ENCODE measurements at regions not wholly inside any gene's neighbourhood (a gene's known extent, or its start where the extent isn't known, plus 50 kb on each side); places are given as distances from the start of the nearest gene placed in this dataset.

DNA sequence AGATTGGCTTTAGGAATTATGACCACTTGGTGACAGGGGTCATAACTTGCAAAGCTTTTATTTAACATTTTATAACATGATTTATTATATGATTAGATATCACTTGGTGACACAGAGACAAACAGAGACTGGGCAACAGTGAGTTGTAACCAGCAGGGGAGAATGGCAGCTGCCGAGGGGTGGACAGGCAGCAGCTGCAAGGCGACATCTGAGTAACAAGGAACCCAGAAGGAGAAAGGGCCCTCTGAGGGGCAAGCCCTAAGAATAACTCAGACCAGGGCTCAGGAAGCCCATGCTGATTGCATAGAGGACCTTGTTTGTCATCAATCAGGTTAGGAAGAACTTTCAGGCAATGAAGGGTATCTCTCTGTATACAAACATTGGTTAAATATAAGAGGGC is 339.9 kb upstream of the SOX11 start:
- TF ChIP-seq, protein P1, sequence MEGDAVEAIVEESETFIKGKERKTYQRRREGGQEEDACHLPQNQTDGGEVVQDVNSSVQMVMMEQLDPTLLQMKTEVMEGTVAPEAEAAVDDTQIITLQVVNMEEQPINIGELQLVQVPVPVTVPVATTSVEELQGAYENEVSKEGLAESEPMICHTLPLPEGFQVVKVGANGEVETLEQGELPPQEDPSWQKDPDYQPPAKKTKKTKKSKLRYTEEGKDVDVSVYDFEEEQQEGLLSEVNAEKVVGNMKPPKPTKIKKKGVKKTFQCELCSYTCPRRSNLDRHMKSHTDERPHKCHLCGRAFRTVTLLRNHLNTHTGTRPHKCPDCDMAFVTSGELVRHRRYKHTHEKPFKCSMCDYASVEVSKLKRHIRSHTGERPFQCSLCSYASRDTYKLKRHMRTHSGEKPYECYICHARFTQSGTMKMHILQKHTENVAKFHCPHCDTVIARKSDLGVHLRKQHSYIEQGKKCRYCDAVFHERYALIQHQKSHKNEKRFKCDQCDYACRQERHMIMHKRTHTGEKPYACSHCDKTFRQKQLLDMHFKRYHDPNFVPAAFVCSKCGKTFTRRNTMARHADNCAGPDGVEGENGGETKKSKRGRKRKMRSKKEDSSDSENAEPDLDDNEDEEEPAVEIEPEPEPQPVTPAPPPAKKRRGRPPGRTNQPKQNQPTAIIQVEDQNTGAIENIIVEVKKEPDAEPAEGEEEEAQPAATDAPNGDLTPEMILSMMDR (IDR thresholded peaks at IDR 0.05): no peak
- TF ChIP-seq POLR2A (IDR thresholded peaks at IDR 0.05): no peak
